ENCODE measurements at regions not wholly inside any gene's neighbourhood (a gene's known extent, or its start where the extent isn't known, plus 50 kb on each side); places are given as distances from the start of the nearest gene placed in this dataset.
A peak's percentile ranks its signal among the peaks of the same experiment; 100 is the strongest.

DNA sequence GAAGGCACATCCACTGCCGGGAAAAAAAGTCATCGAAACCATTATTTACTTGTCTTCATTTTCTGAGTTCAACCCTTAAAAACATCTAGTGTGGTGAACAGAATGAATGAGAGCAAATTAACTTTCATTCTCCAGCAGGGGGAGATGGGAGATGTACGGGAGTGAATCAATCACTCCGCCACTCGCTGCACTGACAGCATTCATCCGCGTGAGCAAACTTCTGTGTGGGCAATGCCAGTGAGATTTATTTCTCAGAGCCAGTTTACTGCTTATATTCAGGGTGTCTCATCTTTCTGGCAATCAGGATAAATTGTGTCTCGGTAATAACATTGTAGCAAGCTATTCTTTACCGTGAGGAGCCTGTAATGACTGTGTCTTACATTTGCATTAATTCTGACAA is 463.6 kb upstream of the MIS18BP1 start:
- peak in 2 of 4 experiments; percentile 0 to 2 for DNase-seq (ENCODE audit: extremely low read depth in 1 of 4, low spot score in 3 of 4)
- FAIRE-seq: no peak
- Histone ChIP-seq H3K9ac (ENCODE audit: insufficient read depth in 1 of 2, low read depth in 2 of 2, low read length in 2 of 2) (no peak overlapping the region), H3K9me3 (replicated peaks; ENCODE audit: control insufficient read depth, insufficient read depth, low read depth, low read length) (no peaks in the 10 kb centered on the region), H2AFZ (ENCODE audit: low read depth, low read length) (no peak overlapping the region), H3K4me2 (ENCODE audit: insufficient read depth, low read length) (no peak overlapping the region), H3K79me2 (ENCODE audit: control insufficient read depth, insufficient read depth, low read length) (no peaks in the 10 kb centered on the region), H4K20me1 (replicated peaks; ENCODE audit: control insufficient read depth, insufficient read depth, low read length) (no peaks in the 10 kb centered on the region), H3K9me1 (ENCODE audit: control insufficient read depth, insufficient read depth, low read length) (no peaks in the 10 kb centered on the region), H3K27me3 (ENCODE audit: control insufficient read depth in 2 of 2, insufficient read depth in 2 of 2, low read length in 2 of 2) (no peaks in the 10 kb centered on the region), H3K36me3 (ENCODE audit: control insufficient read depth, insufficient read depth, low read length) (no peaks in the 10 kb centered on the region), H3K4me1 (replicated peaks in 1 of 2; ENCODE audit: control insufficient read depth in 2 of 2, insufficient read depth in 2 of 2, low read length in 2 of 2) (no peaks in the 10 kb centered on the region), H3K27ac (ENCODE audit: extremely low read depth, low read depth, low read length) (no peak overlapping the region), H3K4me3 (no peak overlapping the region)
- in situ Hi-C loops (cut with MboI): no loop called here
- WGBS (ENCODE audit: insufficient coverage, low coverage, missing lambda C conversion rate): under 1% methylated on average over 9 of the region's 9 CpGs
- ATAC-seq: no peak
- no TSS peak for BruUV-seq (replicated peaks)
- ChIA-PET POLR2A (no interaction called here), CTCF (ENCODE audit: low intra/inter-chr PET ratio) (no interaction called here)
- intact Hi-C loops (cut with micrococcal nuclease): no loop called here
- TF ChIP-seq MEF2A (IDR thresholded peaks at IDR 0.05; ENCODE audit: control insufficient read depth, low read depth, low read length): no peak
- no peak for TF ChIP-seq ZNF507 (tag; conservative IDR thresholded peaks at IDR 0.05)
- TF ChIP-seq, protein P1, sequence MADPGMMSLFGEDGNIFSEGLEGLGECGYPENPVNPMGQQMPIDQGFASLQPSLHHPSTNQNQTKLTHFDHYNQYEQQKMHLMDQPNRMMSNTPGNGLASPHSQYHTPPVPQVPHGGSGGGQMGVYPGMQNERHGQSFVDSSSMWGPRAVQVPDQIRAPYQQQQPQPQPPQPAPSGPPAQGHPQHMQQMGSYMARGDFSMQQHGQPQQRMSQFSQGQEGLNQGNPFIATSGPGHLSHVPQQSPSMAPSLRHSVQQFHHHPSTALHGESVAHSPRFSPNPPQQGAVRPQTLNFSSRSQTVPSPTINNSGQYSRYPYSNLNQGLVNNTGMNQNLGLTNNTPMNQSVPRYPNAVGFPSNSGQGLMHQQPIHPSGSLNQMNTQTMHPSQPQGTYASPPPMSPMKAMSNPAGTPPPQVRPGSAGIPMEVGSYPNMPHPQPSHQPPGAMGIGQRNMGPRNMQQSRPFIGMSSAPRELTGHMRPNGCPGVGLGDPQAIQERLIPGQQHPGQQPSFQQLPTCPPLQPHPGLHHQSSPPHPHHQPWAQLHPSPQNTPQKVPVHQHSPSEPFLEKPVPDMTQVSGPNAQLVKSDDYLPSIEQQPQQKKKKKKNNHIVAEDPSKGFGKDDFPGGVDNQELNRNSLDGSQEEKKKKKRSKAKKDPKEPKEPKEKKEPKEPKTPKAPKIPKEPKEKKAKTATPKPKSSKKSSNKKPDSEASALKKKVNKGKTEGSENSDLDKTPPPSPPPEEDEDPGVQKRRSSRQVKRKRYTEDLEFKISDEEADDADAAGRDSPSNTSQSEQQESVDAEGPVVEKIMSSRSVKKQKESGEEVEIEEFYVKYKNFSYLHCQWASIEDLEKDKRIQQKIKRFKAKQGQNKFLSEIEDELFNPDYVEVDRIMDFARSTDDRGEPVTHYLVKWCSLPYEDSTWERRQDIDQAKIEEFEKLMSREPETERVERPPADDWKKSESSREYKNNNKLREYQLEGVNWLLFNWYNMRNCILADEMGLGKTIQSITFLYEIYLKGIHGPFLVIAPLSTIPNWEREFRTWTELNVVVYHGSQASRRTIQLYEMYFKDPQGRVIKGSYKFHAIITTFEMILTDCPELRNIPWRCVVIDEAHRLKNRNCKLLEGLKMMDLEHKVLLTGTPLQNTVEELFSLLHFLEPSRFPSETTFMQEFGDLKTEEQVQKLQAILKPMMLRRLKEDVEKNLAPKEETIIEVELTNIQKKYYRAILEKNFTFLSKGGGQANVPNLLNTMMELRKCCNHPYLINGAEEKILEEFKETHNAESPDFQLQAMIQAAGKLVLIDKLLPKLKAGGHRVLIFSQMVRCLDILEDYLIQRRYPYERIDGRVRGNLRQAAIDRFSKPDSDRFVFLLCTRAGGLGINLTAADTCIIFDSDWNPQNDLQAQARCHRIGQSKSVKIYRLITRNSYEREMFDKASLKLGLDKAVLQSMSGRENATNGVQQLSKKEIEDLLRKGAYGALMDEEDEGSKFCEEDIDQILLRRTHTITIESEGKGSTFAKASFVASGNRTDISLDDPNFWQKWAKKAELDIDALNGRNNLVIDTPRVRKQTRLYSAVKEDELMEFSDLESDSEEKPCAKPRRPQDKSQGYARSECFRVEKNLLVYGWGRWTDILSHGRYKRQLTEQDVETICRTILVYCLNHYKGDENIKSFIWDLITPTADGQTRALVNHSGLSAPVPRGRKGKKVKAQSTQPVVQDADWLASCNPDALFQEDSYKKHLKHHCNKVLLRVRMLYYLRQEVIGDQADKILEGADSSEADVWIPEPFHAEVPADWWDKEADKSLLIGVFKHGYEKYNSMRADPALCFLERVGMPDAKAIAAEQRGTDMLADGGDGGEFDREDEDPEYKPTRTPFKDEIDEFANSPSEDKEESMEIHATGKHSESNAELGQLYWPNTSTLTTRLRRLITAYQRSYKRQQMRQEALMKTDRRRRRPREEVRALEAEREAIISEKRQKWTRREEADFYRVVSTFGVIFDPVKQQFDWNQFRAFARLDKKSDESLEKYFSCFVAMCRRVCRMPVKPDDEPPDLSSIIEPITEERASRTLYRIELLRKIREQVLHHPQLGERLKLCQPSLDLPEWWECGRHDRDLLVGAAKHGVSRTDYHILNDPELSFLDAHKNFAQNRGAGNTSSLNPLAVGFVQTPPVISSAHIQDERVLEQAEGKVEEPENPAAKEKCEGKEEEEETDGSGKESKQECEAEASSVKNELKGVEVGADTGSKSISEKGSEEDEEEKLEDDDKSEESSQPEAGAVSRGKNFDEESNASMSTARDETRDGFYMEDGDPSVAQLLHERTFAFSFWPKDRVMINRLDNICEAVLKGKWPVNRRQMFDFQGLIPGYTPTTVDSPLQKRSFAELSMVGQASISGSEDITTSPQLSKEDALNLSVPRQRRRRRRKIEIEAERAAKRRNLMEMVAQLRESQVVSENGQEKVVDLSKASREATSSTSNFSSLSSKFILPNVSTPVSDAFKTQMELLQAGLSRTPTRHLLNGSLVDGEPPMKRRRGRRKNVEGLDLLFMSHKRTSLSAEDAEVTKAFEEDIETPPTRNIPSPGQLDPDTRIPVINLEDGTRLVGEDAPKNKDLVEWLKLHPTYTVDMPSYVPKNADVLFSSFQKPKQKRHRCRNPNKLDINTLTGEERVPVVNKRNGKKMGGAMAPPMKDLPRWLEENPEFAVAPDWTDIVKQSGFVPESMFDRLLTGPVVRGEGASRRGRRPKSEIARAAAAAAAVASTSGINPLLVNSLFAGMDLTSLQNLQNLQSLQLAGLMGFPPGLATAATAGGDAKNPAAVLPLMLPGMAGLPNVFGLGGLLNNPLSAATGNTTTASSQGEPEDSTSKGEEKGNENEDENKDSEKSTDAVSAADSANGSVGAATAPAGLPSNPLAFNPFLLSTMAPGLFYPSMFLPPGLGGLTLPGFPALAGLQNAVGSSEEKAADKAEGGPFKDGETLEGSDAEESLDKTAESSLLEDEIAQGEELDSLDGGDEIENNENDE (IDR thresholded peaks at IDR 0.05; ENCODE audit: low read depth, low read length): no peak
- no peak for TF ChIP-seq ZNF140 (CRISPR knock-in tag; IDR thresholded peaks at IDR 0.05)
- no peak for TF ChIP-seq NFYB (IDR thresholded peaks at IDR 0.05; ENCODE audit: extremely low read depth, insufficient read length)
- no peak for TF ChIP-seq TAF9B (IDR thresholded peaks at IDR 0.05; ENCODE audit: partially characterized antibody)
